Medulla oblongata (tissue), 1 donor: ENCODE measurements at regions not wholly inside any gene's neighbourhood (a gene's known extent, or its start where the extent isn't known, plus 50 kb on each side); places are given as distances from the start of the nearest gene placed in this dataset.

Experiments
- DNase-seq: peaks from one replicate; pipeline ENCODE4 v3.0.0-alpha.2; 2015; ENCODE audit errors: extremely low spot score

- no peak for DNase-seq
Observed at GRCh38 chr2:65842104-65842503, 409.7 kb upstream of the SPRED2 start.

- no peak for DNase-seq
Observed at GRCh38 chr2:65835975-65836549, 403.7 kb upstream of the SPRED2 start.

GRCh38 chr2:65834771-65835475 is 402.5 kb upstream of the SPRED2 start:
- peak; percentile 3 for DNase-seq

GRCh38 chr2:65834062-65834461 is 401.7 kb upstream of the SPRED2 start:
- DNase-seq: no peak

- no peak for DNase-seq
Observed at GRCh38 chr2:65831509-65831908, 399.1 kb upstream of the SPRED2 start.

GRCh38 chr2:65826567-65826966 is 394.2 kb upstream of the SPRED2 start:
- no peak for DNase-seq

GRCh38 chr2:65823511-65823910 is 391.1 kb upstream of the SPRED2 start:
- DNase-seq: no peak

- DNase-seq: no peak
Observed at GRCh38 chr2:65820454-65820853, 388.1 kb upstream of the SPRED2 start.

- no peak for DNase-seq
Observed at GRCh38 chr2:65819963-65820362, 387.6 kb upstream of the SPRED2 start.

GRCh38 chr2:65818873-65819451 is 386.6 kb upstream of the SPRED2 start:
- DNase-seq: no peak

GRCh38 chr2:65813631-65814173 is 381.3 kb upstream of the SPRED2 start:
- DNase-seq: no peak

- no peak for DNase-seq
Observed at GRCh38 chr2:65812887-65813286, 380.5 kb upstream of the SPRED2 start.

GRCh38 chr2:65807942-65808341 is 375.5 kb upstream of the SPRED2 start:
- no peak for DNase-seq

- no peak for DNase-seq
Observed at GRCh38 chr2:65804777-65805176, 372.4 kb upstream of the SPRED2 start.

GRCh38 chr2:65802298-65802942 is 370.0 kb upstream of the SPRED2 start:
- DNase-seq: no peak

- DNase-seq: no peak
Observed at GRCh38 chr2:65800998-65801397, 368.6 kb upstream of the SPRED2 start.

- DNase-seq: no peak
Observed at GRCh38 chr2:65799141-65799854, 366.9 kb upstream of the SPRED2 start.

GRCh38 chr2:65798641-65799040 is 366.2 kb upstream of the SPRED2 start:
- DNase-seq: no peak

- DNase-seq: no peak
Observed at GRCh38 chr2:65794994-65795393, 362.6 kb upstream of the SPRED2 start.

- DNase-seq: no peak
Observed at GRCh38 chr2:65791404-65791975, 359.1 kb upstream of the SPRED2 start.

GRCh38 chr2:65790676-65790935 is 358.2 kb upstream of the SPRED2 start:
- DNase-seq: no peak
